T-helper 2 cell treated with Interferon-gamma antibody and Interleukin-4, amounts not matched to agents 100 ng/mL and 5 ng/mL, for 36 hours (primary cell): ENCODE measurements at regions not wholly inside any gene's neighbourhood (a gene's known extent, or its start where the extent isn't known, plus 50 kb on each side); places are given as distances from the start of the nearest gene placed in this dataset.

Source experiments
- intact Hi-C: fragments of 100-400 bp; cut with micrococcal nuclease; formaldehyde crosslinking; loops from one replicate; pipeline ENCODE4 v1.15.1; 2023

DNA sequence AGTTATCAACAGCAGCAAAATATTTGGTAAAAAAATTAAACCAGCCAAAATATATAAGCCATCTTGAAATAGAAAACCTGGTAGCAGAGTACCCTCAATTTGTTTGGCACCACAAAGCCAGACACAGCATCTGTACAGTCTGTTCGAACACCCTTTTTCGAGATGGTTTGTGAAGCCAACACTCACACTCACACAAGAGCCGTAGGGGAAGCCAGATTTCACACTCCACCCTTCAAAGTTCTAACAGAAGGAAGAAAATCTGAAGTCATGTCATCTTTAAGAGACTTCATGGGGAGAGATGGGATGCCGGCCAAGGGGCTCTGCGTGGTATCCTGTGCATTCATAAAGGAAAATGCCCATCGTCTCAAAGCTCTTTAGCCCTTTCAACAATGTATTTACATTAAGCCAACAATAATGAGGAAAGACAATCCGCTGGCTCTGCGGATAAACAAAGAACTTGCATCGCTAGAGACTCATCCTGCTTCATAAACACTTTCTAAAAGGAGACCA, 451.5 kb upstream of the CHST9 start:
- intact Hi-C loops: no loop called here

DNA sequence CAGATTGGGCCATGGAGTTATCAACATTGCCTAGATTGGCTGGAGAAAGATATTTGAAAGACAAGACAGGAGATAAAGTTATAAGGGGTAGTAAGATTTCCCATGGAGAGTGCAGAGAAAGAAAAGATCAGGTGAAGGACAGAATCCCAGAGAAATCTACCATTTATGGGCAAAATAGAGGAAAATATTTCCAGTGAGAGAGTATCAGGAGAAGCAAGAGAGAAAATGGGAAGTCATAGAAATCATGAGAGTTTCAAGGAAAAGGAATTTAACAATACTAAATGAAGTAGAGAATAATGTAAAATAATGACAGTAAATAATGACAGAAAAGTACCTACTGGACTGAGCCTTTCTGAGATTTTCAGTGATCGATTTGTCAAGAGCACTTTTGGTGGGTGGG, 447.6 kb upstream of the CHST9 start:
- intact Hi-C loops: no loop called here

DNA sequence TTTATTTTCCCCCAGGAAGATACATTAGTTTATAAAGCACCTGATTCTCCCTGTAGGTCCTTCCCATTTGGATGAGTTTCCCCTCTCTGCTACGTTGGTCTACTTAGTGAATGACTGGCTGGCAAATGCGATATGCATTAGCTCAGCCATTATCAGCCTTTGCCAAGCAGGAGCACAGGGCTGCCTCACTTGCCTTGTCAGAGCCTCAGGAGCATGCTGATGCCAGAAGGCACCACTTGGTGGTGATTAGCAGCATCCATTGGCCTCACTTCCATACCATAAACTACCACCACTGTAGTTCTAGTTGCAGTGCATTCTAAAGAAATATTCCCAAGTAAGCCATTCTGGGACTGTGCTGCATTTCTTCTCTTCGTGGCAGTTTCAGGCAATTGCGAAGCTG, 442.8 kb upstream of the CHST9 start:
- intact Hi-C loops: no loop called here

DNA sequence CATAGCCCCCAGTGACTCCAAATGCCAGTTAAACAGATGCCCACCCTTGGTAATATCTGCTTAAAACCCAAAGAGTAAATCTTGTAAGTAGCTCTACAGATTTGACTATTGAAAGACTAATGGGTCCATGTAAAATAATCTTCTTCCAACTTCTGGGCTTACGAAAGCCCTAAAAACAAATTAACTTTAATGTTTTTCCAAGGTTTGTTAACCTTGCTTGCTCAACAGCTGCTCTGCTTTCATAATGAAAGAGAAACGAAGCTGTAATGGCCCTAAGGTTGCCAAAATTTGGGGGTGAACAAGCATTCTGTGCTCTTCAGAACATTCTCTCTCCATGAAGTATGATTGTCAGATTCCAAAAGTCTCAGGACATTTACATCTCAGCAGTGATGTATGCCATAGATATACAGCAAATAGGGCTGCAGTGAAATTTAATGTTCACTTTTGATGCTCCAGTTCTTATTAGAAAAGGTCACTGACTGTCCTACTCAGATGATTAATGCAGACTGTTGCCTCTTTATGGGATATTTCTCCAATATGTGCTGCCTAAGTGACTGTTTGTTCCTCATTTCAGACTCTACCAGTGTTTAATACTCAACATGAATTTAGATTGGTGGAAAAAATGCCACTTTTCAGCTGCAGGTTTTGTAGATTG, 436.3 kb upstream of the CHST9 start:
- intact Hi-C loops: no loop called here

DNA sequence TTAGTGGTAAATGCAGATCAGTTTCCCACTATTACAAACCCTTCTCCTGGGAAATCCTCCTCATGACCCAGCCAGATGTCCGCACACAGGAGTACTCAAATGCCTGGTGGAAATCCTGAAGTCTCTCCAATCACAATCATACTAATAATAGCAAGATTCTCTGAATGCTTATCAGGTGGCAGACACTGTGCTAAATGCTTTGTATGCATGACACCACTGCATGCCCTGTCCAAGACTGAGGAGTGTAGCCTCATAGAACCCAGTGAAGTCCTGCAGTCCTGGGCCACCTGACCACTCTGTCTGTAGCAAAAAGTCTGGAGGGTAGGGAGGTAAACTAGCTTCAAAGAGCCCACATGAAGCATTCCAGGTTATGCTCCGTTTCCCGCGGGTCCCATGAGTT, 434.8 kb upstream of the CHST9 start:
- intact Hi-C loops: no loop called here

DNA sequence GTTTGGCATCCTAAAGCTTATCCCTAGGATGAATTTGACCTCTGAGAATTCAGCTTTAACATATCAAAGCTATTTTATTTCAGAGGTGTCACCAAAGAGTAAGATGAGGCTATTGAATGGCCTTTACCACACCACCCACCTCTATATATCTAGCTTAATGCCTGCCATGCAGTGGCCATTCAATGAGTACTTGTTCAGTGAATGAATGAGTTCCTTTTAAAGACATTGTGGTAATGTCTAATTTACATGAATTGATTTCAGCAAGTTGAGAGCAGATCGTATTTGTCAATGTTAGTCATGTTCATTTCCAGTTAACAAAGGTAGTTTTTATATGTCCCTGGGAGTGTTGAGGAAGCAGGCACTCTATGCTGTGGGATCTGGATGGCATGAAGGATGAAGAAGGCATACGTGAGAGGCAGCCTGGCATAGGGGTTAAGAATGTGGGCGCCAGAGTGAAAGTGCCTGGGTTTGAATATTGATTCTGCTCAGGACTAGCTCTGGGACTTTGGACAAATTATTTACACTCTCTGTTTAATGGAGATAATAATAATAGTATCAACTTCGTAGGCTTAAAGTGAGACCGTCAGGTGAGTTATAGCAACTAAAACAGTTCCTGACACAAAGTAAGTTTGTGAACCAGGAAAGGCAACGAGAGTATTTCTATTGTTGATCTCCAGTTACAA, 434.1 kb upstream of the CHST9 start:
- intact Hi-C loops: no loop called here

DNA sequence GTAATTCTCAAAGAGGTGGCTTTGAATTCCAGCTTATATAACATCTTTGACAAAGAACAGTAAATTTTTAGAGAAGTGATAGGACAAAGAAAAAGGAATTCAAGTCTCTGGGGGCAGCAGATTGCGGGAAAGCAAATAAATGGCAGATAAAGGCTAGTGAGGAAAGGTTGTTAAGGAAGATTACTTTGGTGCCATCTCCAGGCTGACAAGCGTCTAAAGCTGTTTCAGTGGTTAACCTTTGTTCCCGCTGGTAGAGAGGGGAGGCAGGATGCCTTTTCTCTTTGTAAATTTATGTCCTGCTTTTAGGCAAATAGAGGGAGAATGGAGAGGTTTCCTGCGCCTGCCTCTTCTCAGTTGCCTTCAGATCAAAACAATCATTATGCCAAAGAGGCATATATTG, 431.2 kb upstream of the CHST9 start:
- intact Hi-C loops: no loop called here

DNA sequence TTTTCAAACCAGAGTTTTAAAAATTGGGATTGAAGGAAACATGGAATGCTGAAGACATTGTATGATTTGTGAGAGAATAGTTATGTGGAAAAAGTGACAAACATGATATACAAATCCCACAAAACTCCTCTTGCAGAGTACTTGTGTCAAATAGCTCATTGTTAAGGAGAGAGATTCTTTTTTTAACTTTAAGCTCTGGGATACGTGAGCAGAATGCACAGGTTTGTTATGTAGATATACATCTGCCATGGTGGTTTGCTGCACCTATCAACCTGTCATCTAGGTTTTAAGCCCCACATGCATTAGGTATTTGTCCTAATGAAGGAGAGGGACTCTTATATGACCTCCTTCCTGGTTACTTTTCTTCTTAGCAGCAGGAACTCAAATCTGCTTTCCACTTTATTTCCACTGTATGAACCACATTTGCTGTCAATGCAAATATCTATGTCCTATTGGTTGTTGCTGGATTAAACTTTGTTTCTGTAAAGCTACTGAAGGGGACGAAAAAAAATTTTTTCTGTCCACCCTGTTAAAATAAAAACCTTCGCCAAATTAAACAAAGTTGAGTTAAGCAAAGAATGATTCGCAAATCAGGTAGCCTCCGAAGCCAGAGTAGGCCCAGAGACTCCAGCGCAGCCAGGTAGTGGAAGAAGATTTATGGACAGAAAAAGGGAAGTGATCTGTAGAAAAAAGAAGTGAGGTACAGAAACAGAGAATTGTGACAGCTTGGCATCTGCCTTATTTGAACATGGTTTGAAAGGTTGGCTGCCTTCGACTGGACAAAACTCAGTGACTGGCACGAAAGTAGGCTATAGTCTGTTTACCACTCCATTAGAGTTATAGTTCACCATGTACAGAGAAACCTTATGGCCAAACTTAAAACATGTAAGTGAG, 430.1 kb upstream of the CHST9 start:
- intact Hi-C loops: no loop called here

DNA sequence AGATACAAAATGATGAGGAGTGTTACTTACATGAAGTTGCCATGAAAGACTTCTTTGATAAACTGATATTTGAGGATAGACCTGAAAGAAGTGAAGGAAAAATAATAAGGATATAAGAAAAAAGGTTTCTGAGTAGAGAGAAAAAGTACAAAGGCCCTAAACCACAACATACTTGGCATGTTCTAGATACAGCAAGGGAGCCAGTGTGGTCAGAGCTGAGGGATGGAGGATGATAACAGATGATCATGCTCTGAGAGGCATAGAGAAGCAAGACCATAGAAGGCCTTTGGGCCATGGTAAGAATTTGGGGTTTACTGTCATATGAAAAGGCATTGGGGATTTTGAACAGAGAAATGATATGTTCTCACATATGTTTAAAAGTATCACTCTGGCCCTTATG, 424.1 kb upstream of the CHST9 start:
- intact Hi-C loops: loop anchor here (10.0 kb wide), 1 partner anchor 244 kb away; no protein-coding TSS in a partner anchor

DNA sequence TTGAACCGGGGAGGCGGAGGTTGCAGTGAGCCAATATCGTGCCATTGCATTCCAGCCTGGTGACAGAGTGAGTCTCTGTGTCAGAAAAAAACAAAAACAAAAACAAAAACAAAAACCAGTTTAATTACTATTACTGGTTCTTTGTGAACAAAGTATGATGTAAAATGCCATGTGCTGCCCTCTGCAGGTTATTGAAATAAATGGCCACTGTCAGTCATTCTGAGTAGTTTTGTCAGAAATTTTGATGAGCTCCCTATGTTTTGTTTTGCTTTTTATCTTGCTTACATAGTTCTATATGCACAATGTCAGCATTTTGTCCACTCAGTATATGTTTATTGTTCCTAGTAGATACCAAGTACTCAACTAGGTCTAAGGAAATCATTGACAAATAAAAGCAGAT, 423.6 kb upstream of the CHST9 start:
- intact Hi-C loops: loop anchor here (10.0 kb wide), 1 partner anchor 244 kb away; no protein-coding TSS in a partner anchor

DNA sequence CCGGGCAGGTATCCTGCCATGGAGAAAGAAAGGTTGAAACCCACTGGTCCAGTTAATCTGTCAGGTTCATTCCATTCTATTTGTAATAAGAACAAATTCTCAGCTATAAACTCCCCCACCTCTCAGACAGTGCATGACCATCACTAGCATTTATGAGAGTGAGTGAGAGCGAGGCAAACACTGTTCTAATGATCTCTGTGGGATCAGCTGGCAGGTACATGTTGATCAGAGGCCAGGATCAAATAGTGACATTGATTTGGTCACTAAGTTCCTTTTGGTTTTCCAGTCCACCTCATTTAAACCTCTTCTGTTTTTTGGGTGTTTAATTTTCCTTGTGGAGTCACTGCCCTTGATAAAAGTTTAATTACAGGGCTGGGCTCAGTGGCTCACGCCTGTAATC, 423.1 kb upstream of the CHST9 start:
- intact Hi-C loops: loop anchor here (10.0 kb wide), 1 partner anchor 243 kb away; no protein-coding TSS in a partner anchor

DNA sequence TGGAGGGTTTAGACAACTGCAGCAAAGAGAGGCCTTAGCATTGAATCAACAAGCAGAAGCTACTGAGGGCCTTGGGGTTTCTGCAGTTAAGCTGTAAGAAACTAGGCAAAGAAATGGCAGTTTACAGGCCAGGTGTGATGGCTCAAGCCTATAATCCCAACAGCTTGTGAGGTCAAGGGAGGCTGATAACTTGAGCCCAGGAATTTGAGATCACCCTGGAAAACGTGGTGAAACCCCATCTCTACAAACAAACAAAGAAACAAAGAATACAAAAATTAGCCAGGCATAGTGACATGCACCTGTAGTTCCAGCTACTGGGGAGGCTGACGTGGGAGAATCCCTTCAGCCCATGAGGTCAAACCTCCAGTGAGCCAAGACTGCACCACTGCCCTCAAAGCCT, 421.6 kb upstream of the CHST9 start:
- intact Hi-C loops: loop anchor here (2.0 to 10.0 kb wide), 2 partner anchors 242 to 582 kb away; no protein-coding TSS in a partner anchor

DNA sequence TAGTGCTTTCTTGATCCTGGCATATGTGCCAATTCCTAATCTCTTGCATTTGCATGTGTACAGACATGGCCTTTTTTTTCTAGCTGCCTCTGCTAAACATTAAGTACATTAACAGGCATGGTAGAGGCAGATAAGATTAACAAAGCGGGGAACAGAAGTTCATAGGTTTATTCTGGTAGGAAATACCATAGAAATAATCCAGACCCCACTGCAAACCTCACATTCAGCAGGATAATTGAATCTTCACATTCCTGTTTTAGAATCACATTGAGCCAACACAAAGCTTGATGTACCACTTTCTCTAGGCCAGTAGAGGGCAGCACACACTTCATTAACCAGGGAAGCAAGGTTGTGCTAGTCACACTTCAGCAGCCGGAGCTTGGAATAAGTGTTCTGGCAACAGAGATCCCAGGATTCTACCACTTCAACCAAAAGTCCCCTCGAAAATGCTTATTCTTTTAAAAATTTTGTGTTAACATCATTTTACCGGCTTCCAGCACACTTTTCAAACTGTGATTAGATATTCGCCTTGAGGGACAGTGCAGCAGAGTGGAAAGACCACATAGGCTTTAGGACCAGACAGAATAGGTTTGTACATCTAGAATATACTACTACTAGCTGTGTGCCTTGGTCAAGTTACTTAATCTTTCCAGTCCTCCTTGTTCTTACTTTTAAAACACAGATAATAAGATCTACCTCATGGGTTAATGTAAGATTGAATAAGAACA, 420.2 kb upstream of the CHST9 start:
- intact Hi-C loops: loop anchor here (10.0 kb wide), 1 partner anchor 240 kb away; no protein-coding TSS in a partner anchor

DNA sequence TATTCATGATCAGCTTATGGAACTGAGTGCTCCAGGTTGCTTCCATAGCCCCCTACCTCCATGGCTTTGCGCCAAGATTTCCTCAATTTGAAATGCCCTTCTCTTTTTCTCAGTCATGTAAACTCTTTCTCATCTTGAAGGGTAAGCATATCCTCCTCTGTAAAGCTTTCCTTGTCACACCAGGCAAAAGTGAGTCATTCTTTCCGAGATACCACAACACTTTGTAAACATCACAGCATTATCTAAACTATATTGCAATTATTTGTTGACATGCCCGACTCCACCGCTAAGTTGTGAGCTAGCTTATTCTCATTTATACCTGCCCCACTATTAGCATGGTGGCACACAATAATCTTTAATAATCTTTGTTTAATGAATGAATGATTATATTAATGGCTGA, 419.5 kb upstream of the CHST9 start:
- intact Hi-C loops: loop anchor here (10.0 kb wide), 1 partner anchor 240 kb away; no protein-coding TSS in a partner anchor

DNA sequence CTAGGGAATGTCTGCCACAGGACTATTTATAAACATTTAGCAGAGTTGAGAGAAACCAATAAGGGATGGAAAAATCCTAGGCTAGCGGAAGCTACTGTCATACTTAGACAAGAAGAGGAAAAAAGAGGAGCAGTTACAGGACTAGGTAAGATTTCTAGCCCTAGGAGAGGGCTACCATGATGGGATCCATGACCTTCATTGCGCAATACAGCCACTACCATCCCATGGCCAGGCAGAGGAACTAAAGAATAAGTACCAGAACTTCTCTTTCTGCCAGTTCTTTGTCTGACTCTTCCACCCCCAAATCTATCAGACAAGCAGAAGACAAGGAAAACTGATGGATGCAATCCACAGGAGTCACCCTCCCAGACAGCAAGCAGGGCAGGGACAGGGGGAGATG, 417.0 kb upstream of the CHST9 start:
- intact Hi-C loops: loop anchor here (10.0 kb wide), 1 partner anchor 237 kb away; no protein-coding TSS in a partner anchor

DNA sequence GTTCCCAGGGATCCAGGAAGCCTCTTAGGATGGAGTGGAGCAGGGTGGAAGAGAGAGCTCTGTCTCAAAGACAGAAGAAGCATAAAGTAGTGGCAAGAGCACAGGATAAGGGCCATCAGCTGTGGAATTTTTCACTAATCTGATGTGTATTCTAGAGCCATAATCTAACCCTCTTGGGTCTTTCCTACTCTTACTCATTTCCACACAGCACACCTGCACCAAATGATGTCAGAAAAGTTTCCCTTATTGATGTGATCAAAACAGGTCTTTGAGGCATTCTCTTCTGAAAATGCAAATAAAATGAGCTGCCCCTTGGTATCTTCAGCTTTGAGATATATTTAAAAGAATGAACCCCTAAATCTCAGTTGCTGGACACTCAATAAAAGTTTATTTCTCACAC, 415.1 kb upstream of the CHST9 start:
- intact Hi-C loops: loop anchor here (10.0 kb wide), 1 partner anchor 235 kb away; no protein-coding TSS in a partner anchor

DNA sequence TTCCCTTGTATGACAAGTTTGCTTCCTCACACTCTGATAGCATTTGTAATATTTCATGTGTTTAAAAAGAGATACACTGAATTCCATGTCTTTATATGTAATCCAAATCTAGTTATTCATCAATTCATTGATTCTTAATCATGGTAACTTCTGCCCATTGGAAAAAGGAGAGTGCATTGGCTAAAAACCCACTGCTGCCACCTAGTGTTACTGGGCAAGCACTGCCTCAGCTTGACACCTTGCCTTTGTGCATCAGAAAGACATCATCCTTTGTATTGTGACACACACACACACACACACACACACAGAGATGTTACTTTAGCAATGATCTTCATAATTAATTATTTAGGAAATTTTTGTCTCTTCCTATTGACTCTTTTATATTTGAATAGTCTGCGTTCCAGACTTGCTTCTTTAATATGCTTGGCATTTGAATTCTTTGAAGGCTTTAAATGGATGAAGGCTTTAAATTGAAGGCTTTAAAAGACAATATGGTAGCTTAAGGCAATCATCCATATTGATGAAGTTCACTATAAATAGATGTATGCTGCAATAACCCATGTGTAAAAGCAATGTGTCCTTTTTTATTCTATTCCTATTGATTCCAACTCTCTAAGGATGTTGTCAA, 414.2 kb upstream of the CHST9 start:
- intact Hi-C loops: loop anchor here (1.0 to 5.0 kb wide), 3 partner anchors 582 to 1292 kb away; no protein-coding TSS in a partner anchor

DNA sequence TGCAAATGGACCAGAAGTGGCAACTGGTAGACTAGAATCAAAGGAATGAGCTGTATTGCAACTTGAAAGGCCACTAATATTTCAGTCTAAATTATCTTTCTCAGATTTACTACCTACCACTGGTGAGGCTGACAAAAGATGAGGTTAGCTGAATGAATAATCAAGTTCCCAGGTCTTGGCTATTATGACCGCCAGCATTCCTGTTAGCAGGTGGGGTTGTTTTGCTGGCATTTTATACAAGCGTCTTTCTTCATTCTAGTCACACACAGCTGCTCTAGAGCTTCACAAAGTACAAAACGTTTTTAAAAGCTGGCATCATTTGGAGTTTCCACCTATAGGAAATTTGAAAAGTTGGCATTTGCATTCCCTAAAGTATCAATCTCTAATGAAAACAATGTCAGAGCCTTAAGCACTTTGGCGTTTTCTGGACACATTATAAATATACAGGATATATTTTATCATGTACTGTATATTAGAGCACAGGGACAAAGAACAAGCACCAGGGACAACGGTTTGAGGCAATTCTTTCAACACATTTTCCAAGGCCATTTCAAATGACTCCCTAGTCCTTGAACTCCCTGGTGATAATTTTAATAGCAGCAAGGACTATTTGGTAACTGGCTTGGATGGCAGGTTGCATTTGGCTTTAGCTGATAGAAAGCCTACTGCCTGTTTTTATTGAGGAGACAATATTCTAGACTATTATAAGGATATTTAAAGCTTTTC, 410.2 kb upstream of the CHST9 start:
- intact Hi-C loops: loop anchor here (5.0 kb wide), 2 partner anchors 578 to 1288 kb away; no protein-coding TSS in a partner anchor

DNA sequence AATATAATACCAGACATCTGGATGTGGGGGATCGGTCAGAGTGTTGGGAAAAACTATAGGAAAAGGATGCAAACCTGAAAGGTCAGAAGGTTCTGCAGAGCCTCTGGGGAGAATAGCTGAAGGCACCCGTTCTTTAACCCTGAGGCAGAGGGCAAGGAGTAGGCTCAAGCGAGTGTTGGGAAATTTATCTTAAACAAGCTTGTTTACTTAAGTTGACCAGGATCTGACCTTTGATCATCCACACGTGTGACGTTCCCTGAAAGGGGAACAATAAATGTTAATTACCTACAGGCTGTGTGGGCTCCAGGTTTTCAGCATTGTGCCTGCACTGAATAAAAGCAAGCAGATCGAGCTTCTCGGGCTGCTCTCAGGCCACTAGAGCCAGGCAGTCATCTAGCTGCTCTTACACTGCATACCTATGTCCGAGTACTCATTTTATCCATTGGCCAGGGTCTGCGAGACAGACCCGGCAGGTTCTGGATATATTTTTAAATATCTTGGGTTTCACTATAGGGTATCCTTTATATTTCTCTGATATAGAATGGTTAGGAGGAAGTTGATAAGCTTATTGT, 400.6 kb upstream of the CHST9 start:
- intact Hi-C loops: no loop called here
